ENCODE measurements at regions not wholly inside any gene's neighbourhood (a gene's known extent, or its start where the extent isn't known, plus 50 kb on each side); places are given as distances from the start of the nearest gene placed in this dataset.
"Not testable (repeated sequence)": the region's sequence is repeated elsewhere in the genome, so short reads cannot be mapped to it uniquely, and the experiment has no call there.

DNA sequence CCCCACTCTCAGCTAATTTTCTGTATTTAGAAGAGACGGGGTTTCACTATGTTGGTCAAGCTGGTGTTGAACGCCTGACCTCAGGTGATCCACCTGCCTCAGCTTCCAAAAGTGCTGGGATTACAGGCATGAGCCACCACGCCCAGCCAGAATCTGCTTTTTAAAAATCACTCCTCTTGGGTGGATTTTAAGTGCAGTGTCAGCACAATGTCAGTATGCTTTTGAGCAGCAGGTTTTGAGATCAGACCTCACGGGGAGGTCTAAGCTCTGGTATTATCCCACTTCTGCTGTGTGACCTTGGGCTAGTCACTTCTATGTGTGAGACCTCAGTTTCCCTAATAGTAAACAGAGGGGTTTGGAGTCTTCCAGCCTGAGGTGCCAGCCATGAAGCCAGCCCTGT is 51.8 kb upstream of the GSC start:
- no peaks in the 10 kb centered on the region for H3K36me3 Mint-ChIP-seq
- intact Hi-C loops (cut with micrococcal nuclease) = no loop called here
- peaks cover 3 to 17% of the 10 kb centered on the region in 2 donors for H3K27me3 Mint-ChIP-seq (ENCODE audit: low read depth in 2 of 2)
- TF ChIP-seq, protein P1, sequence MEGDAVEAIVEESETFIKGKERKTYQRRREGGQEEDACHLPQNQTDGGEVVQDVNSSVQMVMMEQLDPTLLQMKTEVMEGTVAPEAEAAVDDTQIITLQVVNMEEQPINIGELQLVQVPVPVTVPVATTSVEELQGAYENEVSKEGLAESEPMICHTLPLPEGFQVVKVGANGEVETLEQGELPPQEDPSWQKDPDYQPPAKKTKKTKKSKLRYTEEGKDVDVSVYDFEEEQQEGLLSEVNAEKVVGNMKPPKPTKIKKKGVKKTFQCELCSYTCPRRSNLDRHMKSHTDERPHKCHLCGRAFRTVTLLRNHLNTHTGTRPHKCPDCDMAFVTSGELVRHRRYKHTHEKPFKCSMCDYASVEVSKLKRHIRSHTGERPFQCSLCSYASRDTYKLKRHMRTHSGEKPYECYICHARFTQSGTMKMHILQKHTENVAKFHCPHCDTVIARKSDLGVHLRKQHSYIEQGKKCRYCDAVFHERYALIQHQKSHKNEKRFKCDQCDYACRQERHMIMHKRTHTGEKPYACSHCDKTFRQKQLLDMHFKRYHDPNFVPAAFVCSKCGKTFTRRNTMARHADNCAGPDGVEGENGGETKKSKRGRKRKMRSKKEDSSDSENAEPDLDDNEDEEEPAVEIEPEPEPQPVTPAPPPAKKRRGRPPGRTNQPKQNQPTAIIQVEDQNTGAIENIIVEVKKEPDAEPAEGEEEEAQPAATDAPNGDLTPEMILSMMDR (IDR thresholded peaks at IDR 0.05) = no peak
- WGBS (ENCODE audit: insufficient coverage) = 90% methylated on average over 4 of the region's 4 CpGs
- peaks cover 0 to 2% of the 10 kb centered on the region in 2 donors for H3K9me3 Mint-ChIP-seq
- ATAC-seq = no peak
- no peak for DNase-seq
- no peak overlapping the region for H3K27ac Mint-ChIP-seq
- H3K4me3 Mint-ChIP-seq = no peak overlapping the region
- Histone ChIP-seq H3K27ac (ENCODE audit: low read length) (no peak overlapping the region), H3K4me3 (ENCODE audit: low read length) (no peak overlapping the region), H3K27me3 (ENCODE audit: control insufficient read depth, insufficient read depth, low read length) (no peaks in the 10 kb centered on the region), H3K4me1 (ENCODE audit: control insufficient read depth, insufficient read depth, low read length) (no peaks in the 10 kb centered on the region), H3K9me3 (ENCODE audit: control insufficient read depth, insufficient read depth, low read length) (no peaks in the 10 kb centered on the region), H3K36me3 (ENCODE audit: control insufficient read depth, insufficient read depth, low read length) (no peaks in the 10 kb centered on the region)
- H3K4me1 Mint-ChIP-seq = no peaks in the 10 kb centered on the region

DNA sequence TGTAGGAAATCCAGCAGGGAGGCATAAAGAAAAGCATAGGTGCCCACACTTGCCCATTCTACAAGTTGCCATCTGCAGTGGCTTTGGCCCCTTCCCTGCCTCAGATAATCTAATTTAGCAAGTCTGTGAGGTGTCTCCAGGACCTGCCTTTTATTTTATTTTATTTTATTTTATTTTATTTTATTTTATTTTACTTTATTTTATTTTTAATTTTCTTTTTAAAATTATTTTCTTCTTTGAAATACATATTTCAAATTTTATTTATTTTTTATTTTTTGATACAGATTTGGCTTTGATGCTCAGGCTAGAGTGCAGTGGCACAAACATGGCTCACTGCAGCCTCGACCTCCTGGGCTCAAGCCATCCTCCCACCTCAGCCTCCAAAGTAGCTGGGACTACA is 51.0 kb upstream of the GSC start:
- intact Hi-C loops (cut with micrococcal nuclease); H3K4me1 ChIP-seq (ENCODE audit: control insufficient read depth, insufficient read depth, low read length); H3K4me3 ChIP-seq (ENCODE audit: low read length); H3K27ac Mint-ChIP-seq; H3K4me3 Mint-ChIP-seq; DNase-seq; H3K27ac ChIP-seq (ENCODE audit: low read length); ATAC-seq; H3K4me1 Mint-ChIP-seq; H3K9me3 Mint-ChIP-seq; H3K36me3 Mint-ChIP-seq; H3K9me3 ChIP-seq (ENCODE audit: control insufficient read depth, insufficient read depth, low read length); H3K27me3 ChIP-seq (ENCODE audit: control insufficient read depth, insufficient read depth, low read length); H3K36me3 ChIP-seq (ENCODE audit: control insufficient read depth, insufficient read depth, low read length): not testable (repeated sequence)
- 36% methylated on average over 1 of the region's 1 CpG for WGBS (ENCODE audit: insufficient coverage)
- peaks cover 3 to 17% of the 10 kb centered on the region in 2 donors for H3K27me3 Mint-ChIP-seq (ENCODE audit: low read depth in 2 of 2)
